Endothelial cell of hepatic sinusoid (primary cell): ENCODE measurements at regions not wholly inside any gene's neighbourhood (a gene's known extent, or its start where the extent isn't known, plus 50 kb on each side); places are given as distances from the start of the nearest gene placed in this dataset.

Experiments
- in situ Hi-C: cut with HindIII; loops from 2 replicates; pipeline ENCODE4 v1.10.0; 2017; ENCODE audit warnings: low sequenced_read_pairs

DNA sequence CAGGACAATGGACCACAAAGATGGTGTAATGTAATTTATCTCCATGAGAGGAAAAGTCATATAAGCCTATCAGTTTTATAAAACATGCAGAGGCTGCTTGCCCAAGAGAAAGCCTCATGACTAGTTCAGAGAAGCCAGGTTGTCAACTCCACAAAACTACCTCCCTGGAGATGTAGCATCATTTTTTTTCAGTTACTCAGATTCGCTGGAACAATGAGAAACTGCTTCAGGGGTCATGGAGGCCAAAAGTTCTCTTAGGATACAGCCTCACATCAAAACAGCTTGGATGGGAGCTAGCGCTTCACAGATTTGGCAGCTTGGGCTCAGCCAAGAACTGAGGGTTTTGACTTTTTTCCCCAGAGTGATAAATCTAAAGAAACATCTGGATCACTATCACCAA is 263.5 kb downstream of the INSIG2 start:
- in situ Hi-C loops, result no loop called here

- in situ Hi-C loops, result no loop called here
These were observed 262.4 kb downstream of the INSIG2 start for GRCh38 chr2:118350621-118351020.

GRCh38 chr2:118349365-118349764 is 261.1 kb downstream of the INSIG2 start:
- in situ Hi-C loops, result no loop called here

DNA sequence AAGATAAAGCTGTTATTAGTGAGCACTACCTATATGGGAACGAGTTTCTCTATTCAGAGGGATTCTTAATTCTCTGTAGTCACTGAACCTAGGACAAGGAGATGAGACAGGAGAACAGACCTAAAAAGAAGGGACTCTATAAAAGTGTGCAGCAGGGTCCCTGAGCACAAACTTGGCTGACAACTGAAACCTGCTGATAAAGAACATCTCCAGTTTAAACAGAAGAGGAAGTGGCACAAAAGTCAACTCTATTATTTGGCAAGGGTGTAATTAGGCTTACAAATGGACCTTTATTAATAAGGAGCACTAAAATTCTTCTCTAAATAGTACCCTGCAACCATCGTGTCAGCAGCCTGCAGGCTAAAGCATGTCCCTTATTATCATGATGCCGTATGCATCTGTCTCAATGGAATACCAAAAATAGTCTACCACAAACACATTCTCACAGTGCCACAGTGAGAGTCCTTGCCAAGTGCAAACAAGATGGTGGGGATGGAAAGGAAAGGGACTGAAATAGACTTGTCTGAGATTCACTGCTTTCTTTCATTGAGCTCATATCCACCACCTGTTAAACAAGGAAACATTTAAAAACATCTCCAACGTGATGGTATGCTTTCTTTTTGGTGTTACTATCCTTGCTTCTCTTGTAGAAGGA is 260.2 kb downstream of the INSIG2 start:
- in situ Hi-C loops, result no loop called here

DNA sequence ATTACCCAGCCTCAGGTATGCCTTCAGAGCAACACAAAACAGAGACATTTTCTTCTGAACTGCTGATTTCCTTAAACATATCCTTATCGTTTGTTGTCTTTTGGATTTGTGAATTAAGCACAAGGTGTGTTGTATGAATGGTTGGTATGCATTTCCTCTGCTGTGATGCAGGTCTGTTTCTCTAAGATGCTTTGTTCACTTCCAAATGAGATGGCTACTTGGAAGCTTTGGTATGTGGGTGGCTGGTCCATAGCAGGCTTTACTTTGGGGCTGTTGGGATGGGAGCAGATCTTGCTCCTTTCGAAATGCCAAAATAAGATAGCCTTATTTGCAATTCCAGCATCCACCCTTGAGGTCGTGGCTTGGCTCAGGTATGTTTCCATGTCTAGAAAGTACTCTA is 257.2 kb downstream of the INSIG2 start:
- in situ Hi-C loops, result no loop called here

GRCh38 chr2:118340103-118340502 is 251.8 kb downstream of the INSIG2 start:
- in situ Hi-C loops, result no loop called here

DNA sequence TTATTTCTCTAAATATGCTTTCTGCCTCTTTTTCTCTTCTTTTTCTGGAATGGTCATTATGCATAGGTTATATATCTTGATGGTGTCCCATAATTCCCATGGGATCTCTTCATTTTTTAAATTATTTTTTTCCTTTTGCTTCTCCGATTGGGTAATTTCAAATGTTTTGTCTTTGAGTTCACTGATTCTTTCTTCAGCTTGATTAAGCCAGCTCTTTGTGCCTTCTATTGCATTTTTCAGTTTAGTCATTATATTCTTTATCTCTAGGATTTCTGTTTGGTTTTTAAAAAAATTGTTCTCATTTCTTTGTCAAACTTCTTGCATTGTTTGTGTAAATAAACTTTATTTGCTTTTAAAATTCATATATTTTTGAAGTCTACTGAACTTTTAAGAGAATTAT is 251.1 kb downstream of the INSIG2 start:
- in situ Hi-C loops, result no loop called here

GRCh38 chr2:118333664-118334063 is 245.4 kb downstream of the INSIG2 start:
- in situ Hi-C loops, result no loop called here

DNA sequence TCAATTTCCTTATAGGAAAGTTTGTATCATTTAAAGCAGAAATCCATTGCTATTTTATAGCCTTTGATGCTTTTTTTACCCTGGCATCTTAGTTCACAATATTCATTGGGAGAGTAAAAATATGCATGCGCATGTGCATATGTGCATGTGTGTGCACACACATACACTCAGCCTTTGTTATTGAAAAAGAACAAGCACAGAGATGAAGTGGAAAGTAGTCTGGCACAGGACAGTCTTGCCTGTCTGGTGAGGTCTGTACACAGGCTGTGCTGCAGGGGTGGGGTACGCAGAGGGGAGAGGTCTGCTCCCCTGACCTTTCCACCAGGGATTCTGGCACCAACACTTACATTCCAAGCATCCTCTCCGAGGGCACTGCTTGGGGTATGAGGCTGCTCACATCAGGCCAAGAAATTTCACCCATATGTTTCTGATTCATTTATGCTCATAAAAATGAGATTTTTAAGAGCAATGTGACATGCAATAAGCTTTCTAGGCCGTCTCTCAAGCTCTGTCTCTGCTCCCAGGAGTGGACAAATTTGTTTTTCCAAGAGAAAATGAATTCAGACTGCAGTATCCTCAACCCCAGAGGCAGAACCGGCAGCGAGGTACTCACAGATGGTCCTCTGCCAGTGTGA is 237.2 kb downstream of the INSIG2 start:
- in situ Hi-C loops, result no loop called here

GRCh38 chr2:118322406-118322805 is 234.1 kb downstream of the INSIG2 start:
- in situ Hi-C loops, result no loop called here

GRCh38 chr2:118321432-118322105 is 233.3 kb downstream of the INSIG2 start:
- in situ Hi-C loops, result no loop called here

DNA sequence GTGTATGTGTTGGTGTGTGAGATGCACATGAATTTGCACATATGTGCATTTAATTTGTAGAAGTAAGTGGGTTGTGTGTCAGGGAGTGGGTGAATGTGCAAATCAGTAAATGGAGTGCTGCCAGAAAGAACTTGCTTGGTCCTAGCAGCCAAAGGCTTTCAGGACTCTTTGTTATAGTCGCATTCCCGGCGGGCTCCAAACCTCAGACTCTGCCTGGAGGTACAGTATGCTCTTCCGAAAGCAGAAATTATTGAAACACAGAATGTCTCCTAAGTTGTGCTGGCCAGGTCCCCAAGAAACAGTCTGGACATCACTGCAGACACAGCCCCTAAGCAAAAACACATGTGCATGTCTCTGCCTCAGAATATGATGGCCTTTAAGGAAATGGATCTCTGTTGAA is 232.4 kb downstream of the INSIG2 start:
- in situ Hi-C loops, result no loop called here

- in situ Hi-C loops, result no loop called here
These were observed 231.9 kb downstream of the INSIG2 start for GRCh38 chr2:118320196-118320595.

DNA sequence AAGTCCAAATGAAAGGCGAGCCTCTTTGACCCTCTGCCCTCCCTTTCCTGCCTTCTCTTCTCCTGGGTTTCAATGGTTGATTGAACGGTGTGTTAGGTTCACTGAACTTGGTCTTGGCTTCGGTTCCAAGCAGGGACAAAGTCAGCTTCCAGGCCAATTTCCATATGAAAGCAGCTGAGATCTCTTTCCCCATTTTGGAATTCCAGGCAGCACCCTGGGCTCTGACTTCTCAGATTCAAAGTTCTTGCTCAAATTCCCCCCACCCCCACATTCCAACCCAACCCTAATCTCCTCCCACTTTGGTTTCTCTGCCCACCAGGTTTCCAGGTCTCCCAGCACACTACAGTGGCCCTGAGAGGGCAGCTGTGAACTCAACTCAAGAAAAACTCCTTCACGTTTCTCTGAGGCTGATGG is 231.0 kb downstream of the INSIG2 start:
- in situ Hi-C loops, result no loop called here

DNA sequence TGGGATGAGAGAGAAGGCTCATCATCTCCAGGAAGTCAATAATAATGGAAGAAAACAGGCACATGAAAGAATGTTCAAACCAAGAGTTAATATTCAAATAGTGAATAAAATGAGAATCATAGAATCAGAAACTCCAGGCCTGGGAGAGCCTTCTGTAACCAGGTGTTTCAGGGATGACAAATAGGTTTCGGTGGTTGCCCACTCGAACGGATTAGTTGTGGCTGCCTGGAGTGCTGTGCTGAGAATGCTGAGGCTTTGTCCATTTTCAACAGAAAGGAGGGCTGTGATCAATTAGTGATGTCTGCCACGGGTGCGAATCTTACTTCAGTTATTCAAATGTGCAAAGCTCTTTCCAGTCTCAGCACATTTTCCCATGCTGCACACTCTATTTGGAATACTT is 227.3 kb downstream of the INSIG2 start:
- in situ Hi-C loops, result no loop called here

- in situ Hi-C loops, result no loop called here
These were observed 224.9 kb downstream of the INSIG2 start for GRCh38 chr2:118312969-118313756.

DNA sequence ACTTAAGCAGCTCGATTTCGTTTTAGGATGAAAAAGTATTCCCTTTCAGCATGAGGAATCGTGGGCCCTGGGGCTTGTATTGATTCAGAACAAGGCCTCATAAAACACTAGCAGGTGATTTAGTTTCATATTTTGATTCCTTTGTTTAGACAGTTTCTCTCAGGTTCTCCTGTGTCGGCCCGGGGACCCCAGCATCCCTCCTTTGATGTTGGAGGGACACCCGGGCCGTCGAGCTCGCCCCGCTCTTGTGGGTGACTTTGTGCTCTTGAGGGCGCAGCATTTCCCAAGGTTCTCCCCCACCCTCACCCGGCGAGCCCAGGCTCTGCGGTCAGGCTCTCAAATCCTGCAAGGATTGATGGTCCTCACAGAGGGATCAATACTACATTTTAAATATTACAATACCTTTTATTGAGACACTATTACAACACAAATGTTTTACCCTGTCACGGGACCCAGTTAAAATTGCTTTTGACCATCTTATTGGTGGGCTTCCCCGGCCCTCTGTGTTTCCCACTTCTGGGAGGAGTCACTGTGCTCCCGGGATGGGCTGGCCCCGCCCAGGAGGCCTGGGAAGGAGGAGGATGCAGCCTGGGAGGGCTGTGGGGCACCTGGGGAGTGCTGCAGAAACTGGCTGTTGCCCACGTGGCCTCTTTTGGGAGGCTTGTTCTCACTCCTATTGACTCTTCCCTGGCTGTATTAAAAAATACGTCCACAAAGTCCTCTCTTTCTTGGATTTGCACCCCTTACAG is 222.6 kb downstream of the INSIG2 start:
- in situ Hi-C loops, result no loop called here

DNA sequence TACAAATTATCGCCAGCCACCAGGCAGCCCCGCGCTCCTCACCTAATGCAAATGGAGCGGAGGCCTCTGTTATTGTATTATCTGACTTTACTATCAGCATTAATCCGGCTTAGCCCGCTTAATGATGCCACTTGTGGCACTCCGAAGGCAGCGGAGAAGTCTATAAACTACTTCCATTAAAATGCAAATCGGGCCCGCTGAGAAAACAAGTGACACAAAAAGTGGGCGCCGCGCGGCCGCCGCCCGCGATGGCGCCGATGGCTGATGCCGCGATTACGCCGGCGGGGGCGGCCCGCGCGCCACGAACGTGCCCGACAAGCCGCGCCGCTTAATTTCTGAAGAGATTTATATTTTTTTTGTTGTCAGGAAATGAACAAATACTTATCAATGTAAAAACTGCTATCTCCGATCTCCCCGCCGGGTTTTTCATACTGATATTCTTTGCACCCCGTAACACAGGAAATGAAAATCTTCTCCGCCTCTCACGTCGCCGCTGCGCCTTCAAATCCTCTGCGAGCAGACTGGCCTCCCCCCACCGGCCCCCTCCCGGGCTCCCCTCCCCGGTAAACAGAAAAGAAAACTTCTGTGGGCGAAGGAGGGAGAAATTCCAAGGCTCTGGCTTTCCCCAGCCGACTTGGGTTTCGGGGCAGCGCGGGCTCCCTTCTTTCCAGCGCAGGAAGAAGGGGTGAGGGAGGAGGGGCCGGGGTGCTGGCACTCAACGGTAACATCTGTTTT is 221.8 kb downstream of the INSIG2 start:
- in situ Hi-C loops, result no loop called here

DNA sequence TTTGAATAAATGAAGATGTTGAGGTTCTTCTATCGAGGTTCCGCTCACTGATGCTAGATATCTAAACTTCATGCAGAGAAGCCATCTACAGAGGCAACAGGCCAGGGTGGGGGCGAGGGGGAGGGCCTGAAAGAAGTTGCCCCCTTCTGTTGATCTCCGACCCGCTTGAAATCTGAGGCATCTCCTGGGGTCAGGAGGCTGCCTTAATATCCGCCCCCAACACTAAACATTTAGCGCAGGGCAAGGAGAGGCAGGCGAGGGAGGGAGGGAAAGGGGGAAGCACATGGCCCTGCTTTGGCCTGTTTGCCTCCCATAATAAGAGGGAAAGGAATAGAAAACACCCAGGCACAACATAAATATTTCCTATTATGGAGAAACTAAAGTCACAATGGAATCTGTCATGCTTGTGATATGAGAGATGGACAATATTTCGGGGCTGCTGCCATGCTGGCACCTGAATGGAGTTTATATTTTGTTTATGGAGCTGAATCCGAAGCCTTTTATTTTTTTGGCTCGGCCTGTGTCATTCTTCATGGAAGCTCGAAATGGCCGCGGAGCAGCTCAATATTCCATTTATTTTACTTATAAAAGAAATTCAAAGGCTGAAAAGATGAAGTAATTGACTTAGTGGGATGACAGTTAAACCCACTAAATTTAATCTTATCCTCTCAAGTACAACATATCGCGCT is 221.1 kb downstream of the INSIG2 start:
- in situ Hi-C loops, result no loop called here

DNA sequence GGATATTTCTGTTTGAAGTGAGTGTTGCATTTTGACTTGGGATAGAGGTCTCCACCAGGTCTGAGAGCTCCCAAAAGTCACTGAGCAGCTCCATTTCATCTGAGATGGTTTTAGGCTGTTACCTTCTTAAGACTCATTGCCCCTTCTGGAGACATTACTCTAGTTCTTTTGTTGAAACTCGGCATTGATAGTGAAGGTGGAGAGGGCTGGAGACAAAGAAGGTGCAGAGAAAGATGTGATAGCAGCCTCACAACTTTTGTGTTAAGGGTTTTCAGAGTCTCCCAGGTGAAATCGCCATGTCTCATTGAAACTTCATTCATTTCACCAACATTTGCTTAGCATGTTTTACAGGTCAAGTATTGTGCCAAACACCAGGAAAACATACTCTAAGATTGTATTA is 219.6 kb downstream of the INSIG2 start:
- in situ Hi-C loops, result no loop called here
